SK-N-SH treated with all-trans-retinoic acid at 6 μM for 48 hours (cell line): ENCODE measurements at regions not wholly inside any gene's neighbourhood (a gene's known extent, or its start where the extent isn't known, plus 50 kb on each side); places are given as distances from the start of the nearest gene placed in this dataset.

Source experiments
- ATAC-seq: fragments of 200-7000 bp; cut with Tn5 transposase; 3 replicates; pipeline ENCODE4 v1.9.1; 2020; ENCODE audit warnings: mild to moderate bottlenecking, moderate library complexity
- BACH2 ChIP-seq: fragments of 250-450 bp; sonication (Bioruptor Pico); IDR thresholded peaks from 2 replicates; pipeline ENCODE4 v1.9.0; 2021; ENCODE audit warnings: mild to moderate bottlenecking, borderline replicate concordance
- CSDC2 ChIP-seq: fragments of 250-450 bp; sonication (Bioruptor Pico); IDR thresholded peaks from 2 replicates; pipeline ENCODE4 v1.5.0; 2020; ENCODE audit warnings: mild to moderate bottlenecking, moderate library complexity
- CSRNP3 ChIP-seq: fragments of 250-450 bp; sonication (Bioruptor Pico); IDR thresholded peaks from 2 replicates; pipeline ENCODE4 v1.5.1; 2021; ENCODE audit warnings: mild to moderate bottlenecking, moderate library complexity
- ESRRG ChIP-seq: fragments of 250-450 bp; sonication (Bioruptor Pico); IDR thresholded peaks from 2 replicates; pipeline ENCODE4 v1.6.1; 2021; ENCODE audit warnings: mild to moderate bottlenecking
- GLIS3 ChIP-seq: fragments of 250-450 bp; sonication (Bioruptor Pico); IDR thresholded peaks from 2 replicates; pipeline ENCODE4 v1.5.0; 2020; ENCODE audit warnings: mild to moderate bottlenecking, moderate library complexity
- ISL1 ChIP-seq: fragments of 250-450 bp; sonication (Bioruptor Pico); IDR thresholded peaks from 2 replicates; pipeline ENCODE4 v2.1.2; 2022; ENCODE audit warnings: mild to moderate bottlenecking, moderate library complexity
- OSR1 ChIP-seq: fragments of 250-450 bp; sonication (Bioruptor Pico); IDR thresholded peaks from 2 replicates; pipeline ENCODE4 v1.8.0; 2022; ENCODE audit warnings: moderate library complexity, mild to moderate bottlenecking, inconsistent platforms
- PATZ1 ChIP-seq: fragments of 250-450 bp; sonication (Bioruptor Pico); IDR thresholded peaks from 2 replicates; pipeline ENCODE4 v1.8.0; 2020; ENCODE audit warnings: mild to moderate bottlenecking, moderate library complexity, borderline replicate concordance
- RARB ChIP-seq: fragments of 250-450 bp; sonication (Bioruptor Pico); IDR thresholded peaks from 2 replicates; pipeline ENCODE4 v1.8.0; 2021; ENCODE audit warnings: mild to moderate bottlenecking, moderate library complexity
- SNAI2 ChIP-seq: fragments of 250-450 bp; sonication (Bioruptor Pico); IDR thresholded peaks from 2 replicates; pipeline ENCODE4 v1.5.0; 2020; ENCODE audit warnings: mild to moderate bottlenecking, moderate library complexity
- TOX ChIP-seq: fragments of 250-450 bp; sonication (Bioruptor Pico); IDR thresholded peaks from 2 replicates; pipeline ENCODE4 v1.8.0; 2021; ENCODE audit warnings: mild to moderate bottlenecking, moderate library complexity, borderline replicate concordance
- TSHZ2 ChIP-seq: fragments of 250-450 bp; sonication (Bioruptor Pico); IDR thresholded peaks from 2 replicates; pipeline ENCODE4 v1.5.0; 2020; ENCODE audit warnings: mild to moderate bottlenecking, moderate library complexity
- ZC3H10 ChIP-seq: fragments of 250-450 bp; sonication (Bioruptor Pico); IDR thresholded peaks from 2 replicates; pipeline ENCODE4 v1.5.1; 2021; ENCODE audit warnings: mild to moderate bottlenecking, moderate library complexity
- ZFP3 ChIP-seq: fragments of 250-450 bp; sonication (Bioruptor Pico); IDR thresholded peaks from 2 replicates; pipeline ENCODE4 v1.5.0; 2020; ENCODE audit warnings: mild to moderate bottlenecking, moderate library complexity
- ZFP30 ChIP-seq: fragments of 450-650 bp; formaldehyde crosslinking; IDR thresholded peaks from 2 replicates; pipeline ENCODE4 v1.5.0; 2022; ENCODE audit warnings: mild to moderate bottlenecking, moderate library complexity
- ZNF565 ChIP-seq: fragments of 450-650 bp; formaldehyde crosslinking; conservative IDR thresholded peaks from 2 replicates; pipeline ENCODE4 v1.5.0; 2020; ENCODE audit warnings: low read depth, mild to moderate bottlenecking, moderate library complexity
- ZNF70 ChIP-seq: fragments of 450-650 bp; formaldehyde crosslinking; IDR thresholded peaks from 2 replicates; pipeline ENCODE4 v1.5.0; 2020; ENCODE audit warnings: mild to moderate bottlenecking, moderate library complexity
- TF ChIP-seq, protein P1 (sequence below): fragments of 250-450 bp; sonication (Bioruptor Pico); IDR thresholded peaks from 2 replicates; pipeline ENCODE4 v1.5.1; 2020; ENCODE audit warnings: low read depth, mild to moderate bottlenecking, moderate library complexity
- TF ChIP-seq, protein P2 (sequence below): fragments of 250-450 bp; sonication (Bioruptor Pico); IDR thresholded peaks from 2 replicates; pipeline ENCODE4 v1.8.0; 2021; ENCODE audit warnings: low read depth, mild to moderate bottlenecking, moderate library complexity, borderline replicate concordance

DNA sequence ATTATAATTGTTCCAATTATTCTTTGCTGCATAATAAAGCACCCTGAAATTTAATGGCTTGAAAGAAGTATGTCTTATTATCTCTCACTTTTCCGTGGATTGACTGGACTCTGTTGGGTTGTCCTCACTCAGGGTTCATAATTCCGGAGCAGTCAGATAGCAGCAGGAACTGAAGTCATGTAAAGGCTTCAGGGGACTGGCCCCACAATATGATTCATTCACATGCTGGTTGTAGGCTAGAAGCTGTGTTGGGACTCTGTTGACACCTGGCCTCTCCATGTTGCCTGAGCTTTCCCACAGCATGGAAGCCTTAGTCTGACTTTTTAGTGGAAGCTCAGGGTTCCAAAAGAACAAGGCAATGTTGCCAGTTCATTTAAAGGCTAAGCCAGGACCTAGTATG lies 367.1 kb upstream of the ADGRL2 start:
- TF ChIP-seq TSHZ2 (CRISPR knock-in tag) (no peak), ZNF565 (CRISPR knock-in tag) (no peak), ISL1 (CRISPR knock-in tag) (no peak), ZFP30 (no peak), RARB (no peak), TOX (CRISPR knock-in tag) (no peak), CSRNP3 (no peak), PATZ1 (CRISPR knock-in tag) (no peak)
- TF ChIP-seq, protein P1, sequence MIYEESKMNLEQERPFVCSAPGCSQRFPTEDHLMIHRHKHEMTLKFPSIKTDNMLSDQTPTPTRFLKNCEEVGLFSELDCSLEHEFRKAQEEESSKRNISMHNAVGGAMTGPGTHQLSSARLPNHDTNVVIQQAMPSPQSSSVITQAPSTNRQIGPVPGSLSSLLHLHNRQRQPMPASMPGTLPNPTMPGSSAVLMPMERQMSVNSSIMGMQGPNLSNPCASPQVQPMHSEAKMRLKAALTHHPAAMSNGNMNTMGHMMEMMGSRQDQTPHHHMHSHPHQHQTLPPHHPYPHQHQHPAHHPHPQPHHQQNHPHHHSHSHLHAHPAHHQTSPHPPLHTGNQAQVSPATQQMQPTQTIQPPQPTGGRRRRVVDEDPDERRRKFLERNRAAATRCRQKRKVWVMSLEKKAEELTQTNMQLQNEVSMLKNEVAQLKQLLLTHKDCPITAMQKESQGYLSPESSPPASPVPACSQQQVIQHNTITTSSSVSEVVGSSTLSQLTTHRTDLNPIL (CRISPR knock-in tag) = no peak
- ATAC-seq = no peak

DNA sequence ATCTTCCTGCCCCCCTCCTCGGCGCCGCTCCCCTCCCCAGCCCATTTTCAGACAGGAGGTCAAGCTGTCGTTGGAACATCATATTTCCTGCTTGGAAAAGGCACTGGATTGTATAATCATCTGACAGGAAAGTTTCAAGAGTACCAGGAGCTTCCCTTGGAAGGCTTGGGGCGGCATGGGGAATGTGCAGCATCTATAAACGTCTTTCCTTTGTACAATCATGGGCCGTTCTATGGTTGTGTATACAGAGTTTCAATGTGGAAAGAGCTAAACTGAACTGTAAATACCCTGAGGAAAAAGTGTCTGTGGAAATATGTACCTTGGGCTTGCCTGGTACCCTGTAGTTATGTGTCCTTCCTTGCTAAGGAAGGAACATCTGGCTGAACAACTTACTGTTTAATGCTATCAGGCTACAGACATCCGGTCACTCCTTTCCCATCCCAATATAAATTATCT lies 368.1 kb upstream of the ADGRL2 start:
- TF ChIP-seq TSHZ2 (CRISPR knock-in tag) (no peak), ZFP3 (CRISPR knock-in tag) (no peak), CSRNP3 (no peak), ZC3H10 (no peak), ZNF70 (CRISPR knock-in tag) (no peak), TOX (CRISPR knock-in tag) (no peak), ISL1 (CRISPR knock-in tag) (no peak), SNAI2 (no peak), CSDC2 (CRISPR knock-in tag) (no peak), BACH2 (CRISPR knock-in tag) (no peak), OSR1 (CRISPR knock-in tag) (no peak), ESRRG (CRISPR knock-in tag) (no peak), ZNF565 (CRISPR knock-in tag) (no peak), PATZ1 (CRISPR knock-in tag) (no peak), GLIS3 (CRISPR knock-in tag) (no peak)
- TF ChIP-seq, protein P2, sequence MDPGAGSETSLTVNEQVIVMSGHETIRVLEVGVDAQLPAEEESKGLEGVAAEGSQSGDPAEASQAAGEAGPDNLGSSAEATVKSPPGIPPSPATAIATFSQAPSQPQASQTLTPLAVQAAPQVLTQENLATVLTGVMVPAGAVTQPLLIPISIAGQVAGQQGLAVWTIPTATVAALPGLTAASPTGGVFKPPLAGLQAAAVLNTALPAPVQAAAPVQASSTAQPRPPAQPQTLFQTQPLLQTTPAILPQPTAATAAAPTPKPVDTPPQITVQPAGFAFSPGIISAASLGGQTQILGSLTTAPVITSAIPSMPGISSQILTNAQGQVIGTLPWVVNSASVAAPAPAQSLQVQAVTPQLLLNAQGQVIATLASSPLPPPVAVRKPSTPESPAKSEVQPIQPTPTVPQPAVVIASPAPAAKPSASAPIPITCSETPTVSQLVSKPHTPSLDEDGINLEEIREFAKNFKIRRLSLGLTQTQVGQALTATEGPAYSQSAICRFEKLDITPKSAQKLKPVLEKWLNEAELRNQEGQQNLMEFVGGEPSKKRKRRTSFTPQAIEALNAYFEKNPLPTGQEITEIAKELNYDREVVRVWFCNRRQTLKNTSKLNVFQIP (CRISPR knock-in tag) = no peak
- ATAC-seq = no peak
